ENCODE measurements at regions not wholly inside any gene's neighbourhood (a gene's known extent, or its start where the extent isn't known, plus 50 kb on each side); places are given as distances from the start of the nearest gene placed in this dataset.

DNA sequence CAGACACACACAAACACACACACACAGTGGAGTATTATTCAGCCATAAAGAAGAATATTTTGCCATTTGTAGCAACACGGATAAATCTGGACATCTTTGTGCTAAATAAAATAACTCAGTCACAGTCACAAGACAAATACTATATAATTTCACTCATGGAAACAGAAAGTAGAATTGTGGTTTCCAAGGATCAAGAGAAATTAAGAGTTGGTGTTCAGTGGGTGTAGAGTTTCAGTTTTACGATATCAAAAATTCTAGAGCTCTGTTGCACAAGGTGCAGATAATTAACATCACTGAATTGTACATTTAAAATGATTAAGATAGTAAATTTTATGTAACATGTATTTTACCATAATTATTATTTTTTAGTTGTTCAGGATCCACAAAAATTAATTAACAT lies 1235.0 kb downstream of the XPNPEP1 start:
- TF ChIP-seq, protein P1, sequence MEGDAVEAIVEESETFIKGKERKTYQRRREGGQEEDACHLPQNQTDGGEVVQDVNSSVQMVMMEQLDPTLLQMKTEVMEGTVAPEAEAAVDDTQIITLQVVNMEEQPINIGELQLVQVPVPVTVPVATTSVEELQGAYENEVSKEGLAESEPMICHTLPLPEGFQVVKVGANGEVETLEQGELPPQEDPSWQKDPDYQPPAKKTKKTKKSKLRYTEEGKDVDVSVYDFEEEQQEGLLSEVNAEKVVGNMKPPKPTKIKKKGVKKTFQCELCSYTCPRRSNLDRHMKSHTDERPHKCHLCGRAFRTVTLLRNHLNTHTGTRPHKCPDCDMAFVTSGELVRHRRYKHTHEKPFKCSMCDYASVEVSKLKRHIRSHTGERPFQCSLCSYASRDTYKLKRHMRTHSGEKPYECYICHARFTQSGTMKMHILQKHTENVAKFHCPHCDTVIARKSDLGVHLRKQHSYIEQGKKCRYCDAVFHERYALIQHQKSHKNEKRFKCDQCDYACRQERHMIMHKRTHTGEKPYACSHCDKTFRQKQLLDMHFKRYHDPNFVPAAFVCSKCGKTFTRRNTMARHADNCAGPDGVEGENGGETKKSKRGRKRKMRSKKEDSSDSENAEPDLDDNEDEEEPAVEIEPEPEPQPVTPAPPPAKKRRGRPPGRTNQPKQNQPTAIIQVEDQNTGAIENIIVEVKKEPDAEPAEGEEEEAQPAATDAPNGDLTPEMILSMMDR (IDR thresholded peaks at IDR 0.05; ENCODE audit: low read length), result no peak
- TF ChIP-seq EZH2 (IDR thresholded peaks at IDR 0.05; ENCODE audit: borderline replicate concordance, low read length), result no peak

Data from OCI-LY1 (cell line).